Neural cell (in vitro differentiated cells): ENCODE measurements at regions not wholly inside any gene's neighbourhood (a gene's known extent, or its start where the extent isn't known, plus 50 kb on each side); places are given as distances from the start of the nearest gene placed in this dataset.

Source experiments
- H2AFZ ChIP-seq: fragments of 200-600, 300-800 bp; sonication (generic), shearing (Covaris generic); 2 replicates; pipeline ENCODE4 v1.6.0; 2014; ENCODE audit warnings: low read depth, mild to moderate bottlenecking, antibody characterized with exemption, low read length, moderate library complexity
- H3F3A ChIP-seq: fragments of 200-600 bp; shearing (Covaris generic); 2 replicates; pipeline ENCODE4 v1.6.1; 2016; ENCODE audit warnings: mild to moderate bottlenecking, moderate library complexity, mixed read lengths, antibody characterized with exemption, low read length; ENCODE audit not compliant: insufficient read depth, poor library complexity, severe bottlenecking
- H3K27ac ChIP-seq: fragments of 200-600, 300-800 bp; sonication (generic), shearing (Covaris generic); 2 replicates; pipeline ENCODE4 v1.5.1; 2014; ENCODE audit warnings: mild to moderate bottlenecking, low read length, moderate library complexity
- H3K27me3 ChIP-seq: fragments of 300-800, 200-600 bp; sonication (generic), shearing (Covaris generic); 2 replicates; pipeline ENCODE4 v1.6.0; 2014; ENCODE audit warnings: mild to moderate bottlenecking, low read depth, low read length, moderate library complexity; ENCODE audit not compliant: insufficient read depth
- H3K36me3 ChIP-seq: fragments of 300-800, 200-600 bp; sonication (generic), shearing (Covaris generic); 2 replicates; pipeline ENCODE4 v1.5.1; 2014; ENCODE audit warnings: mild to moderate bottlenecking, antibody characterized with exemption, low read length, moderate library complexity; ENCODE audit not compliant: insufficient read depth
- H3K4me2 ChIP-seq: fragments of 300-800, 200-600 bp; sonication (generic), shearing (Covaris generic); 2 replicates; pipeline ENCODE4 v1.6.0; 2014; ENCODE audit warnings: mild to moderate bottlenecking, low read length
- H3K4me3 ChIP-seq: fragments of 300-800, 200-600 bp; sonication (generic), shearing (Covaris generic); 2 replicates; pipeline ENCODE4 v1.5.1; 2014; ENCODE audit warnings: mild to moderate bottlenecking, low read length, moderate library complexity
- H3K79me2 ChIP-seq: fragments of 200-600 bp; shearing (Covaris generic); replicated peaks from 2 replicates; pipeline ENCODE4 v1.6.0; 2014; ENCODE audit warnings: mild to moderate bottlenecking, low read length, moderate library complexity; ENCODE audit not compliant: insufficient read depth
- H3K9ac ChIP-seq: fragments of 300-800, 200-600 bp; sonication (generic), shearing (Covaris generic); 2 replicates; pipeline ENCODE4 v1.6.1; 2016; ENCODE audit warnings: mild to moderate bottlenecking, low read length, mixed read lengths
- H3K9me2 ChIP-seq: fragments of 200-600 bp; shearing (Covaris generic); 2 replicates; pipeline ENCODE4 v1.6.1; 2016; ENCODE audit warnings: mild to moderate bottlenecking, low read length, mixed read lengths; ENCODE audit not compliant: insufficient read depth
- H3K9me3 ChIP-seq: fragments of 200-600, 300-800 bp; sonication (generic), shearing (Covaris generic); 2 replicates; pipeline ENCODE4 v1.6.1; 2016; ENCODE audit warnings: mild to moderate bottlenecking, mixed run types, low read length, moderate library complexity, mixed read lengths
- H4K20me1 ChIP-seq: fragments of 200-600 bp; shearing (Covaris generic); 2 replicates; pipeline ENCODE4 v1.6.1; 2016; ENCODE audit warnings: mild to moderate bottlenecking, mixed run types; ENCODE audit not compliant: insufficient read depth
- CTCF ChIP-seq: fragments of 450-650 bp; IDR thresholded peaks from 2 replicates; pipeline ENCODE4 v1.5.1; 2014; ENCODE audit warnings: antibody characterized with exemption, mild to moderate bottlenecking, moderate library complexity; ENCODE audit not compliant: poor library complexity, severe bottlenecking
- EP300 ChIP-seq: fragments of 450-650 bp; conservative IDR thresholded peaks from 2 replicates; pipeline ENCODE4 v1.6.1; 2014; ENCODE audit warnings: antibody characterized with exemption, mild to moderate bottlenecking, moderate library complexity; ENCODE audit not compliant: poor library complexity, severe bottlenecking
- EZH2 ChIP-seq: fragments of 200-600, 300-800 bp; shearing (Covaris generic), sonication (generic); IDR thresholded peaks from 2 replicates; pipeline ENCODE4 v1.6.1; 2014; ENCODE audit warnings: antibody characterized with exemption, low read length, borderline replicate concordance, mild to moderate bottlenecking; ENCODE audit not compliant: insufficient read depth, poor library complexity, severe bottlenecking
- MXI1 ChIP-seq: fragments of 450-650 bp; conservative IDR thresholded peaks from 2 replicates; pipeline ENCODE4 v1.6.1; 2014; ENCODE audit warnings: antibody characterized with exemption, mild to moderate bottlenecking; ENCODE audit not compliant: poor library complexity, severe bottlenecking
- POLR2AphosphoS5 ChIP-seq: IDR thresholded peaks from 2 replicates; pipeline ENCODE4 v1.6.1; 2012
- RAD21 ChIP-seq: fragments of 450-650 bp; conservative IDR thresholded peaks from 2 replicates; pipeline ENCODE4 v1.6.1; 2014; ENCODE audit warnings: antibody characterized with exemption, mild to moderate bottlenecking, moderate library complexity
- REST ChIP-seq: IDR thresholded peaks from 2 replicates; pipeline ENCODE4 v1.6.1; 2012; ENCODE audit warnings: borderline replicate concordance
- SMC3 ChIP-seq: fragments of 450-650 bp; conservative IDR thresholded peaks from 2 replicates; pipeline ENCODE4 v1.6.1; 2014; ENCODE audit warnings: antibody characterized with exemption, mild to moderate bottlenecking, moderate library complexity; ENCODE audit not compliant: poor library complexity
- TAF1 ChIP-seq: IDR thresholded peaks from 2 replicates; pipeline ENCODE4 v1.6.1; 2012; ENCODE audit warnings: low read depth

- H3K4me2 ChIP-seq, result no peak overlapping the region
- no peaks in the 10 kb centered on the region for H4K20me1 ChIP-seq
- H3K4me3 ChIP-seq, result no peak overlapping the region
- H3K9me3 ChIP-seq, result no peaks in the 10 kb centered on the region
- no peak overlapping the region for H3K27ac ChIP-seq
- H3K9me2 ChIP-seq, result no peaks in the 10 kb centered on the region
- no peaks in the 10 kb centered on the region for H3F3A ChIP-seq
- H2AFZ ChIP-seq, result no peak overlapping the region
- H3K27me3 ChIP-seq, result no peaks in the 10 kb centered on the region
- H3K9ac ChIP-seq, result no peak overlapping the region
- no peaks in the 10 kb centered on the region for H3K79me2 ChIP-seq
- no peak for TF ChIP-seq SMC3
- no peak for TF ChIP-seq CTCF
- TF ChIP-seq POLR2AphosphoS5, result no peak
- TF ChIP-seq REST, result no peak
- TF ChIP-seq EZH2, result no peak
- TF ChIP-seq EP300, result no peak
- no peak for TF ChIP-seq RAD21
- TF ChIP-seq MXI1, result no peak
- no peak for TF ChIP-seq TAF1
- no peaks in the 10 kb centered on the region for H3K36me3 ChIP-seq
These were observed 655.0 kb upstream of the CDH2 start for GRCh38 chr18:28831908-28832307.

- Histone ChIP-seq H3K4me3 (no peak overlapping the region), H2AFZ (no peak overlapping the region), H3K9me2 (no peaks in the 10 kb centered on the region), H3K9ac (no peak overlapping the region), H3K9me3 (no peaks in the 10 kb centered on the region), H3K4me2 (no peak overlapping the region), H3K79me2 (no peaks in the 10 kb centered on the region), H4K20me1 (no peaks in the 10 kb centered on the region), H3K27me3 (no peaks in the 10 kb centered on the region), H3F3A (no peaks in the 10 kb centered on the region), H3K36me3 (no peaks in the 10 kb centered on the region), H3K27ac (no peak overlapping the region)
- TF ChIP-seq EP300 (no peak), REST (no peak), SMC3 (no peak), MXI1 (no peak), EZH2 (no peak), TAF1 (no peak), POLR2AphosphoS5 (no peak), RAD21 (no peak), CTCF (no peak)
These were observed 654.5 kb upstream of the CDH2 start for GRCh38 chr18:28831476-28831875.
